ENCODE measurements at regions not wholly inside any gene's neighbourhood (a gene's known extent, or its start where the extent isn't known, plus 50 kb on each side); places are given as distances from the start of the nearest gene placed in this dataset.

GRCh38 chr2:111654829-111655228 lies 229.2 kb downstream of the ANAPC1 start:
- Mint-ChIP-seq H3K27ac (ENCODE audit: unreplicated experiment) (no peak overlapping the region), H3K36me3 (ENCODE audit: unreplicated experiment) (no peaks in the 10 kb centered on the region), H3K4me3 (ENCODE audit: unreplicated experiment) (no peak overlapping the region)

GRCh38 chr2:111656436-111656835 lies 227.6 kb downstream of the ANAPC1 start:
- Mint-ChIP-seq H3K27ac (ENCODE audit: unreplicated experiment) (no peak overlapping the region), H3K4me1 (ENCODE audit: low read depth, unreplicated experiment) (peaks cover 14% of the 10 kb centered on the region), H3K4me3 (ENCODE audit: unreplicated experiment) (no peak overlapping the region), H3K9me3 (ENCODE audit: unreplicated experiment) (peaks cover under 1% of the 10 kb centered on the region), H3K27me3 (ENCODE audit: unreplicated experiment) (peaks cover 2% of the 10 kb centered on the region), H3K36me3 (ENCODE audit: unreplicated experiment) (no peaks in the 10 kb centered on the region)
- TF ChIP-seq CTCF (IDR thresholded peaks at IDR 0.05; ENCODE audit: partially characterized antibody, unreplicated experiment), result no peak
- no peak for DNase-seq

More at GRCh38 chr2:111654829-111655228, 229.2 kb downstream of the ANAPC1 start:
- no peak for TF ChIP-seq CTCF (IDR thresholded peaks at IDR 0.05; ENCODE audit: partially characterized antibody, unreplicated experiment)
- H3K4me1 Mint-ChIP-seq (ENCODE audit: low read depth, unreplicated experiment), result peaks cover 14% of the 10 kb centered on the region
- no peak for DNase-seq
- no peaks in the 10 kb centered on the region for H3K27me3 Mint-ChIP-seq (ENCODE audit: unreplicated experiment)
- no peaks in the 10 kb centered on the region for H3K9me3 Mint-ChIP-seq (ENCODE audit: unreplicated experiment)

GRCh38 chr2:111656894-111657293 lies 227.1 kb downstream of the ANAPC1 start:
- Mint-ChIP-seq H3K27ac (ENCODE audit: unreplicated experiment) (no peak overlapping the region), H3K9me3 (ENCODE audit: unreplicated experiment) (peaks cover 4% of the 10 kb centered on the region), H3K4me1 (ENCODE audit: low read depth, unreplicated experiment) (peaks cover 14% of the 10 kb centered on the region), H3K36me3 (ENCODE audit: unreplicated experiment) (no peaks in the 10 kb centered on the region), H3K27me3 (ENCODE audit: unreplicated experiment) (peaks cover 2% of the 10 kb centered on the region), H3K4me3 (ENCODE audit: unreplicated experiment) (no peak overlapping the region)
- no peak for TF ChIP-seq CTCF (IDR thresholded peaks at IDR 0.05; ENCODE audit: partially characterized antibody, unreplicated experiment)
- no peak for DNase-seq

- peaks cover 2% of the 10 kb centered on the region for H3K27me3 Mint-ChIP-seq (ENCODE audit: unreplicated experiment)
- no peak for TF ChIP-seq CTCF (IDR thresholded peaks at IDR 0.05; ENCODE audit: partially characterized antibody, unreplicated experiment)
- DNase-seq, result no peak
- no peak overlapping the region for H3K4me3 Mint-ChIP-seq (ENCODE audit: unreplicated experiment)
- peaks cover 4% of the 10 kb centered on the region for H3K9me3 Mint-ChIP-seq (ENCODE audit: unreplicated experiment)
- H3K36me3 Mint-ChIP-seq (ENCODE audit: unreplicated experiment), result no peaks in the 10 kb centered on the region
- peaks cover 14% of the 10 kb centered on the region for H3K4me1 Mint-ChIP-seq (ENCODE audit: low read depth, unreplicated experiment)
- H3K27ac Mint-ChIP-seq (ENCODE audit: unreplicated experiment), result no peak overlapping the region
Measured at GRCh38 chr2:111657351-111657975, 226.5 kb downstream of the ANAPC1 start.

Measured in glutamatergic neuron (in vitro differentiated cells).